Gastrocnemius medialis (tissue), 4 donors: ENCODE measurements at regions not wholly inside any gene's neighbourhood (a gene's known extent, or its start where the extent isn't known, plus 50 kb on each side); places are given as distances from the start of the nearest gene placed in this dataset.
"Not testable (repeated sequence)": the region's sequence is repeated elsewhere in the genome, so short reads cannot be mapped to it uniquely, and the experiment has no call there.

Experiments used
- ATAC-seq, 2 donors: fragments of 150-250 bp; one replicate each; pipeline ENCODE4 v1.9.1; 2016
- DNase-seq, 2 donors: peaks; one replicate each; pipeline ENCODE4 v3.0.0-alpha.2; 2019
- H3K27ac ChIP-seq, 4 donors: fragments of 200-600 bp; sonication (generic); 1 replicate in 1 of 4; 2 replicates in 3 of 4; pipeline ENCODE4 v1.5.1; 2016 to 2018; ENCODE audit warnings: mild to moderate bottlenecking in 2 of 4, moderate library complexity in 1 of 4
- H3K27me3 ChIP-seq, 3 donors: fragments of 200-600 bp; sonication (generic) in 2 of 3; 1 replicate in 1 of 3; 2 replicates in 2 of 3; pipeline versions ENCODE4 v1.5.1 to v1.6.0; 2016 to 2019; ENCODE audit warnings: mild to moderate bottlenecking in 1 of 3, moderate library complexity in 1 of 3
- H3K36me3 ChIP-seq, 2 donors: fragments of 200-600 bp; sonication (generic) in 1 of 2; one replicate each; pipeline ENCODE4 v1.5.1; 2017 to 2018
- H3K4me1 ChIP-seq, 2 donors: fragments of 200-600 bp; sonication (generic) in 1 of 2; one replicate each; pipeline ENCODE4 v1.5.1; 2016 to 2017; ENCODE audit warnings: mild to moderate bottlenecking in 2 of 2
- H3K4me3 ChIP-seq, 4 donors: fragments of 200-600 bp; sonication (generic) in 3 of 4; 1 replicate in 1 of 4; 2 replicates in 3 of 4; pipeline ENCODE4 v1.5.1; 2016 to 2019; ENCODE audit warnings: mild to moderate bottlenecking in 2 of 4
- H3K9me3 ChIP-seq, 3 donors: fragments of 200-600 bp; sonication (generic) in 2 of 3; 1 replicate in 1 of 3; 2 replicates in 2 of 3; pipeline ENCODE4 v1.5.1; 2016 to 2019
- POLR2A ChIP-seq, 2 donors: fragments of 450-650 bp; IDR thresholded peaks; one replicate each; pipeline ENCODE4 v1.6.1; 2017; ENCODE audit warnings: antibody characterized with exemption in 2 of 2, mild to moderate bottlenecking in 2 of 2, moderate library complexity in 2 of 2
- in situ Hi-C, 4 donors: fragments of 200-750 bp; cut with MboI; loops; one replicate each; pipeline versions ENCODE4 v1.15.0 to v1.8.0; 2017; ENCODE audit warnings: low sequenced_read_pairs in 4 of 4
- intact Hi-C: fragments of 100-400 bp; cut with DNase I; formaldehyde crosslinking; loops from one replicate; pipeline ENCODE4 v1.15.1; 2023; ENCODE audit warnings: low total_unique reads
- TF ChIP-seq, protein P1 (sequence below), 5 experiments: fragments of 450-650 bp in 3 of 5; fragments of 200-600 bp in 2 of 5; sonication (generic) in 2 of 5; IDR thresholded peaks in 4 of 5; conservative IDR thresholded peaks in 1 of 5; 1 replicate in 4 of 5; 2 replicates in 1 of 5; pipeline ENCODE4 v1.5.1; 2016 to 2019; ENCODE audit warnings: antibody characterized with exemption in 5 of 5, mild to moderate bottlenecking in 3 of 5, moderate library complexity in 3 of 5

DNA sequence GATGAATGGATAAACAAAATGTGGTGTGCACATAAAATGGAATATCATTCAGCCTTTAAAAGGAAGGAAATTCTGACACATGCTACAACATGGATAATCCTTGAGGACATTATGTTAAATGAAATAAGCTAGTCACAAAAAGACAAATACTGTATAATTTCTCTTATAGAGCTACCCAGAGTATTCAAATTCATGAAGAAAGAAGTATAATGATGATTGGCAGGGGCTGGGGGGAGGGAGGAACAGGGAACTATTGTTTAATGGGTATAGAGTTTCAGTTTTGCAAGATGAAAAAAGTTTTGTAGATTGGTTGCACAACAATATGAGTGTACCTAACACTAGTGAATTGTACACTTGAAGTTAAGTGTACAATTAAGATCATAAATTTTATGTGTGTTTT, 153.9 kb upstream of the STK26 start:
- no peaks in the 10 kb centered on the region for H3K4me1 ChIP-seq
- DNase-seq: no peak
- no peaks in the 10 kb centered on the region for H3K9me3 ChIP-seq
- H3K4me3 ChIP-seq: no peak overlapping the region
- TF ChIP-seq, protein P1, sequence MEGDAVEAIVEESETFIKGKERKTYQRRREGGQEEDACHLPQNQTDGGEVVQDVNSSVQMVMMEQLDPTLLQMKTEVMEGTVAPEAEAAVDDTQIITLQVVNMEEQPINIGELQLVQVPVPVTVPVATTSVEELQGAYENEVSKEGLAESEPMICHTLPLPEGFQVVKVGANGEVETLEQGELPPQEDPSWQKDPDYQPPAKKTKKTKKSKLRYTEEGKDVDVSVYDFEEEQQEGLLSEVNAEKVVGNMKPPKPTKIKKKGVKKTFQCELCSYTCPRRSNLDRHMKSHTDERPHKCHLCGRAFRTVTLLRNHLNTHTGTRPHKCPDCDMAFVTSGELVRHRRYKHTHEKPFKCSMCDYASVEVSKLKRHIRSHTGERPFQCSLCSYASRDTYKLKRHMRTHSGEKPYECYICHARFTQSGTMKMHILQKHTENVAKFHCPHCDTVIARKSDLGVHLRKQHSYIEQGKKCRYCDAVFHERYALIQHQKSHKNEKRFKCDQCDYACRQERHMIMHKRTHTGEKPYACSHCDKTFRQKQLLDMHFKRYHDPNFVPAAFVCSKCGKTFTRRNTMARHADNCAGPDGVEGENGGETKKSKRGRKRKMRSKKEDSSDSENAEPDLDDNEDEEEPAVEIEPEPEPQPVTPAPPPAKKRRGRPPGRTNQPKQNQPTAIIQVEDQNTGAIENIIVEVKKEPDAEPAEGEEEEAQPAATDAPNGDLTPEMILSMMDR (IDR thresholded peaks at IDR 0.05 in 4 of 5, conservative IDR thresholded peaks at IDR 0.05 in 1 of 5): no peak
- no peak for TF ChIP-seq POLR2A (IDR thresholded peaks at IDR 0.05)
- H3K27me3 ChIP-seq: no peaks in the 10 kb centered on the region
- H3K36me3 ChIP-seq: no peaks in the 10 kb centered on the region
- intact Hi-C loops: no loop called here
- ATAC-seq: no peak
- in situ Hi-C loops: no loop called here
- no peak overlapping the region for H3K27ac ChIP-seq

DNA sequence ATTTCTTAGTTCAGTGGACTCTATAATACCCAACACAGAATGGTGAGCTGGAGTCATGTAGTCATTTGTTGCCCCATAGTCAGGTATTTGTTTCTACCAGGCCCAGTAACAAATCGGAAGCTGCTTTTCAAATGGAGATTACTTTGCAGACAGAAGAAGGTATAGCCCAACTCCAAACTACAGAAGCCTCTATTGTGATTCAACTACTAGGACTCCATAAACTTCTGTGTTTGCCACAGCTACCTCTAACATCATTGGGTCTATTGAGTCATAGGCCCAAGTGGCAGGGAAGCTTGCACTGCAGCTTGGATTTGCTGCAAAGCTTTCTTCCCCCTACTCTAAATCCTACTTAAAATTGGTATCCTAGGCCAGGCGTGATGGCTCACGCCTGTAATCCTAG, 148.8 kb upstream of the STK26 start:
- no peaks in the 10 kb centered on the region for H3K27me3 ChIP-seq
- intact Hi-C loops: no loop called here
- no peaks in the 10 kb centered on the region for H3K36me3 ChIP-seq
- DNase-seq: no peak
- TF ChIP-seq POLR2A (IDR thresholded peaks at IDR 0.05): no peak
- TF ChIP-seq, protein P1 (IDR thresholded peaks at IDR 0.05 in 4 of 5, conservative IDR thresholded peaks at IDR 0.05 in 1 of 5): no peak
- H3K27ac ChIP-seq: no peak overlapping the region
- no peak overlapping the region for H3K4me3 ChIP-seq
- ATAC-seq: no peak
- in situ Hi-C loops: no loop called here
- no peaks in the 10 kb centered on the region for H3K4me1 ChIP-seq
- no peaks in the 10 kb centered on the region for H3K9me3 ChIP-seq

DNA sequence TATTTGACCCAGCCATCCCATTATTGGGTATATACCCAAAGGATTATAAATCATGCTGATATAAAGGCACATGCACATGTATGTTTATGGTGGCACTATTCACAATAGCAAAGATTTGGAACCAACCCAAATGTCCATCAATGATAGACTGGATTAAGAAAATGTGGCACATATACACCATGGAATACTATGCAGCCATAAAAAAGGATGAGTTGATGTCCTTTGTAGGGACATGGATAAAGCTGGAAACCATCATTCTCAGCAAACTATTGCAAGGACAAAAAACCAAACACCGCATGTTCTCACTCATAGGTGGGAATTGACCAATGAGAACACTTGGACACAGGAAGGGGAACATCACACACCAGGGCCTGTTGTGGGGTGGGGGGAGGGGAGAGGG, 147.3 kb upstream of the STK26 start:
- H3K4me1 ChIP-seq, H3K27ac ChIP-seq, H3K9me3 ChIP-seq, DNase-seq, ATAC-seq, H3K27me3 ChIP-seq, H3K4me3 ChIP-seq, H3K36me3 ChIP-seq, in situ Hi-C loops, intact Hi-C loops: not testable (repeated sequence)

DNA sequence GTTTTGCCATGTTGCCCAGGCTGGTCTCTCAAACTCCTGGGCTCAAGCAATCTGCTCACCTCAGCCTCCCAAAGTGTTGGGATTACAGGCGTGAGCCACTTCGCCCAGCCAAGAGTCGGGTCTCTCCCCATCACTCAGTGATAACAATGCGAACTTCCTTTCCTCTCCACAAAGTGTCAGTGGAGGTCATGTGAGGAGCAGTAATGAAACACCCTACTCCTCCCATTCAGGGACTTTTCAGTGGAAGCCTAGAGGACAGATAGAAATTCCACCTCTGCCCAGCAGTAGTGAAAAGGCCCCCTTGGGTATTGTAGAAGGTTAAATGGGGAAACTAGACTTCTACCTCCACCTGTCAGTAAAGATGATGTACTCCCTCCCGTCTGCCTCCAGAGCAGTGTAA, 141.9 kb upstream of the STK26 start:
- no peaks in the 10 kb centered on the region for H3K4me1 ChIP-seq
- H3K27me3 ChIP-seq: no peaks in the 10 kb centered on the region
- H3K4me3 ChIP-seq: no peak overlapping the region
- H3K9me3 ChIP-seq: no peaks in the 10 kb centered on the region
- intact Hi-C loops (no loop called here), in situ Hi-C loops (no loop called here)
- DNase-seq: no peak
- TF ChIP-seq POLR2A (IDR thresholded peaks at IDR 0.05): no peak
- TF ChIP-seq, protein P1 (IDR thresholded peaks at IDR 0.05 in 4 of 5, conservative IDR thresholded peaks at IDR 0.05 in 1 of 5): no peak
- H3K27ac ChIP-seq: no peak overlapping the region
- no peaks in the 10 kb centered on the region for H3K36me3 ChIP-seq
- no peak for ATAC-seq

DNA sequence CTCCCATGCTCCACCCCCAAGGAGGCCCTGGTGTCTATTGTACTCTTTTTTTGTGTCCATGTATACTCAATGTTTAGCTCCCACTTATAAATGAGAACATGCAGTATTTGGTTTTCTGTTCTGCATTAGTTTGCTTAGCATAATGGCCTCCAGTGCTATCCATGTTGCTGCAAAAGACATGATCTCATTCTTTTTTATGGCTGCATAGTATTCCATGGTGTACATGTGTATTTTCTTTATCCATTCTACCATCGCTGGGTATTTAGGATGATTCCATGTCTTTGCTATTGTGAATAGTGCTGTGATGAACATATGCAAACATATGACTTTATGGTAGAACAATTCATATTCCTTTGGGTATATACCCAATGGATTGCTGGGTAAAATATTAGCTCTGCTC, 138.1 kb upstream of the STK26 start:
- H3K9me3 ChIP-seq, H3K27me3 ChIP-seq, intact Hi-C loops, DNase-seq, ATAC-seq, H3K4me3 ChIP-seq, H3K4me1 ChIP-seq, in situ Hi-C loops, H3K36me3 ChIP-seq, H3K27ac ChIP-seq: not testable (repeated sequence)

DNA sequence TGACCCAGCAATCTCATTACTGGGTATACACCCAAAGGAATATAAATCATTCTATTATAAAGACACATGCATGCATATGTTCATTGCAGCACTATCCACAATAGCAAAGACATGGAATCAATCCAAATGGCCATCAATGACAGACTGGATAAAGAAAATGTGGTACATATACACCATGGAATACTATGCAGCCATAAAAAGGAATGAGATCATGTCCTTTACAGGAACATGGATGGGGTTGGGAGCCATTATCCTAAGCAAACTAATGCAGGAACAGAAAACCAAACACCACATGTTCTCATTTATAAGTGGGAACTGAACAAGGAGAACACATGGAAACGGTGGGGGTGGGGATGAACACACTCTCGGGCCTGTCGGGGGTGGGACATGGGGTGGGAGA, 129.2 kb upstream of the STK26 start:
- intact Hi-C loops, H3K27me3 ChIP-seq, H3K4me1 ChIP-seq, in situ Hi-C loops, H3K4me3 ChIP-seq, H3K27ac ChIP-seq, ATAC-seq, H3K9me3 ChIP-seq, H3K36me3 ChIP-seq, DNase-seq: not testable (repeated sequence)
